Karpas-422 (cell line): ENCODE measurements at regions not wholly inside any gene's neighbourhood (a gene's known extent, or its start where the extent isn't known, plus 50 kb on each side); places are given as distances from the start of the nearest gene placed in this dataset.

Experiments
- DNase-seq: peaks from one replicate; pipeline ENCODE4 v3.0.0-alpha.2; 2015
- H2AFZ ChIP-seq: fragments of 200-600 bp; sonication (generic); 2 replicates; pipeline ENCODE4 v1.6.1; 2014; ENCODE audit warnings: antibody characterized with exemption, low read length, mixed read lengths
- H3K27ac ChIP-seq: fragments of 200-600 bp; sonication (generic); 2 replicates; pipeline ENCODE4 v1.5.1; 2014; ENCODE audit warnings: mild to moderate bottlenecking, low read length, moderate library complexity
- H3K27me3 ChIP-seq: fragments of 200-600 bp; sonication (generic); 2 replicates; pipeline ENCODE4 v1.6.1; 2014; ENCODE audit warnings: low read length, mixed read lengths
- H3K36me3 ChIP-seq: fragments of 200-600 bp; sonication (generic); 2 replicates; pipeline ENCODE4 v1.6.1; 2014; ENCODE audit warnings: low read length, mixed read lengths; ENCODE audit not compliant: insufficient read depth
- H3K4me1 ChIP-seq: fragments of 200-600 bp; sonication (generic); 2 replicates; pipeline ENCODE4 v1.6.1; 2014; ENCODE audit warnings: mild to moderate bottlenecking, low read length, mixed read lengths
- H3K4me2 ChIP-seq: fragments of 200-600 bp; sonication (generic); 2 replicates; pipeline ENCODE4 v1.6.1; 2014; ENCODE audit warnings: low read length, low read depth, mild to moderate bottlenecking; ENCODE audit not compliant: poor library complexity, severe bottlenecking
- H3K4me3 ChIP-seq: fragments of 200-600 bp; sonication (generic); 2 replicates; pipeline ENCODE4 v1.5.1; 2014; ENCODE audit warnings: mild to moderate bottlenecking, antibody characterized with exemption, low read length, mixed read lengths
- H3K79me2 ChIP-seq: fragments of 200-600 bp; sonication (generic); 2 replicates; pipeline ENCODE4 v1.6.1; 2014; ENCODE audit warnings: mild to moderate bottlenecking, low read length, mixed read lengths
- H3K9ac ChIP-seq: fragments of 200-600 bp; sonication (generic); 2 replicates; pipeline ENCODE4 v1.6.0; 2014; ENCODE audit warnings: low read length
- H3K9me2 ChIP-seq: fragments of 200-600 bp; sonication (generic), shearing (Covaris generic); replicated peaks from 2 replicates; pipeline ENCODE4 v1.6.0; 2014; ENCODE audit warnings: mild to moderate bottlenecking, low read length, moderate library complexity; ENCODE audit not compliant: insufficient read depth
- H3K9me3 ChIP-seq: fragments of 300-700, 200-600 bp; sonication (generic); 2 replicates; pipeline ENCODE4 v1.6.1; 2014; ENCODE audit warnings: low read length, mixed read lengths
- H4K20me1 ChIP-seq: fragments of 200-600 bp; sonication (generic); 2 replicates; pipeline ENCODE4 v1.6.1; 2014; ENCODE audit warnings: mild to moderate bottlenecking, antibody characterized with exemption, low read length, low read depth; ENCODE audit not compliant: insufficient read depth

- Histone ChIP-seq H3K9me3 (no peaks in the 10 kb centered on the region), H3K9me2 (no peaks in the 10 kb centered on the region), H4K20me1 (no peaks in the 10 kb centered on the region), H2AFZ (no peak overlapping the region), H3K27me3 (no peaks in the 10 kb centered on the region), H3K36me3 (no peaks in the 10 kb centered on the region), H3K4me3 (no peak overlapping the region), H3K4me1 (no peaks in the 10 kb centered on the region), H3K4me2 (no peak overlapping the region), H3K79me2 (no peaks in the 10 kb centered on the region), H3K9ac (no peak overlapping the region), H3K27ac (no peak overlapping the region)
- DNase-seq, result no peak
Observed at GRCh38 chr17:70668938-70669778, 499.8 kb downstream of the KCNJ2 start.

- H3K27me3 ChIP-seq, result 0 out of 2 replicates have a peak, but pooled peaks cover 3% of the 10 kb centered on the region
- no peak overlapping the region for H2AFZ ChIP-seq
- no peak overlapping the region for H3K4me3 ChIP-seq
- no peak overlapping the region for H3K4me2 ChIP-seq
- no peaks in the 10 kb centered on the region for H4K20me1 ChIP-seq
- H3K9ac ChIP-seq, result no peak overlapping the region
- H3K9me3 ChIP-seq, result no peaks in the 10 kb centered on the region
- H3K79me2 ChIP-seq, result no peaks in the 10 kb centered on the region
- H3K9me2 ChIP-seq, result no peaks in the 10 kb centered on the region
- H3K27ac ChIP-seq, result no peak overlapping the region
- no peak for DNase-seq
- H3K36me3 ChIP-seq, result no peaks in the 10 kb centered on the region
- no peaks in the 10 kb centered on the region for H3K4me1 ChIP-seq
Observed at GRCh38 chr17:70674061-70674460, 504.7 kb downstream of the KCNJ2 start.

GRCh38 chr17:70675070-70675590 lies 505.8 kb downstream of the KCNJ2 start:
- no peaks in the 10 kb centered on the region for H3K79me2 ChIP-seq
- H4K20me1 ChIP-seq, result no peaks in the 10 kb centered on the region
- no peaks in the 10 kb centered on the region for H3K9me2 ChIP-seq
- no peak overlapping the region for H3K27ac ChIP-seq
- 0 out of 2 replicates have a peak, but pooled peaks cover 3% of the 10 kb centered on the region for H3K27me3 ChIP-seq
- H2AFZ ChIP-seq, result no peak overlapping the region
- H3K4me1 ChIP-seq, result no peaks in the 10 kb centered on the region
- H3K36me3 ChIP-seq, result no peaks in the 10 kb centered on the region
- H3K9ac ChIP-seq, result no peak overlapping the region
- H3K4me3 ChIP-seq, result no peak overlapping the region
- H3K4me2 ChIP-seq, result no peak overlapping the region
- no peak for DNase-seq
- H3K9me3 ChIP-seq, result no peaks in the 10 kb centered on the region

GRCh38 chr17:70677783-70678647 lies 508.7 kb downstream of the KCNJ2 start:
- DNase-seq, result no peak
- H3K9me3 ChIP-seq, result no peaks in the 10 kb centered on the region
- H3K9ac ChIP-seq, result no peak overlapping the region
- H3K4me3 ChIP-seq, result no peak overlapping the region
- H3K79me2 ChIP-seq, result no peaks in the 10 kb centered on the region
- H2AFZ ChIP-seq, result no peak overlapping the region
- no peak overlapping the region for H3K27ac ChIP-seq
- no peak overlapping the region for H3K4me2 ChIP-seq
- H3K9me2 ChIP-seq, result no peaks in the 10 kb centered on the region
- no peaks in the 10 kb centered on the region for H4K20me1 ChIP-seq
- H3K4me1 ChIP-seq, result no peaks in the 10 kb centered on the region
- no peaks in the 10 kb centered on the region for H3K36me3 ChIP-seq
- H3K27me3 ChIP-seq, result 0 out of 2 replicates have a peak, but pooled peaks cover 3% of the 10 kb centered on the region

- no peak overlapping the region for H3K4me2 ChIP-seq
- no peaks in the 10 kb centered on the region for H3K4me1 ChIP-seq
- no peak for DNase-seq
- no peak overlapping the region for H3K4me3 ChIP-seq
- H3K27ac ChIP-seq, result no peak overlapping the region
- H3K9me2 ChIP-seq, result no peaks in the 10 kb centered on the region
- 0 out of 2 replicates have a peak, but pooled peaks cover 3% of the 10 kb centered on the region for H3K27me3 ChIP-seq
- no peak overlapping the region for H3K9ac ChIP-seq
- H3K9me3 ChIP-seq, result no peaks in the 10 kb centered on the region
- no peaks in the 10 kb centered on the region for H3K79me2 ChIP-seq
- H4K20me1 ChIP-seq, result no peaks in the 10 kb centered on the region
- no peaks in the 10 kb centered on the region for H3K36me3 ChIP-seq
- H2AFZ ChIP-seq, result no peak overlapping the region
Observed at GRCh38 chr17:70678889-70679288, 509.6 kb downstream of the KCNJ2 start.

- Histone ChIP-seq H3K36me3 (no peaks in the 10 kb centered on the region), H3K9me2 (no peaks in the 10 kb centered on the region), H3K27ac (no peak overlapping the region), H3K4me1 (no peaks in the 10 kb centered on the region), H3K27me3 (no peaks in the 10 kb centered on the region; the same call in 1 of the 2 replicates), H4K20me1 (no peaks in the 10 kb centered on the region), H3K9me3 (no peaks in the 10 kb centered on the region), H3K79me2 (no peaks in the 10 kb centered on the region), H2AFZ (no peak overlapping the region), H3K4me3 (no peak overlapping the region), H3K9ac (no peak overlapping the region), H3K4me2 (no peak overlapping the region)
- no peak for DNase-seq
Observed at GRCh38 chr17:70683936-70684335, 514.6 kb downstream of the KCNJ2 start.

GRCh38 chr17:70687421-70687820 lies 518.1 kb downstream of the KCNJ2 start:
- H3K9ac ChIP-seq, result no peak overlapping the region
- no peaks in the 10 kb centered on the region for H3K4me1 ChIP-seq
- H3K9me3 ChIP-seq, result no peaks in the 10 kb centered on the region
- no peak overlapping the region for H3K27ac ChIP-seq
- no peaks in the 10 kb centered on the region; the same call in 1 of the 2 replicates for H3K27me3 ChIP-seq
- no peaks in the 10 kb centered on the region for H3K36me3 ChIP-seq
- H2AFZ ChIP-seq, result no peak overlapping the region
- H4K20me1 ChIP-seq, result no peaks in the 10 kb centered on the region
- no peak overlapping the region for H3K4me3 ChIP-seq
- H3K79me2 ChIP-seq, result no peaks in the 10 kb centered on the region
- DNase-seq, result no peak
- no peak overlapping the region for H3K4me2 ChIP-seq
- H3K9me2 ChIP-seq, result no peaks in the 10 kb centered on the region

GRCh38 chr17:70691150-70691549 lies 521.8 kb downstream of the KCNJ2 start:
- no peak overlapping the region for H3K9ac ChIP-seq
- H3K4me1 ChIP-seq, result no peaks in the 10 kb centered on the region
- H3K36me3 ChIP-seq, result no peaks in the 10 kb centered on the region
- no peak overlapping the region for H3K4me3 ChIP-seq
- H3K79me2 ChIP-seq, result no peaks in the 10 kb centered on the region
- H3K27ac ChIP-seq, result no peak overlapping the region
- H3K9me2 ChIP-seq, result no peaks in the 10 kb centered on the region; the same call in 1 of the 2 replicates
- no peak overlapping the region for H3K4me2 ChIP-seq
- no peak for DNase-seq
- no peaks in the 10 kb centered on the region for H4K20me1 ChIP-seq
- H3K9me3 ChIP-seq, result no peaks in the 10 kb centered on the region
- H3K27me3 ChIP-seq, result no peaks in the 10 kb centered on the region; the same call in 1 of the 2 replicates
- no peak overlapping the region; the same call in 1 of the 2 replicates for H2AFZ ChIP-seq
